Stimulated activated CD8-positive, alpha-beta memory T cell treated with anti-CD3 and anti-CD28 coated beads, Interleukin-15, amount 100 ng/mL, for 4 hours (primary cell): ENCODE measurements at regions not wholly inside any gene's neighbourhood (a gene's known extent, or its start where the extent isn't known, plus 50 kb on each side); places are given as distances from the start of the nearest gene placed in this dataset.

Experiments used
- DNase-seq, 2 donors: peaks; one replicate each; pipeline ENCODE4 v3.0.0-alpha.2; 2020; ENCODE audit warnings: low read depth in 2 of 2

DNA sequence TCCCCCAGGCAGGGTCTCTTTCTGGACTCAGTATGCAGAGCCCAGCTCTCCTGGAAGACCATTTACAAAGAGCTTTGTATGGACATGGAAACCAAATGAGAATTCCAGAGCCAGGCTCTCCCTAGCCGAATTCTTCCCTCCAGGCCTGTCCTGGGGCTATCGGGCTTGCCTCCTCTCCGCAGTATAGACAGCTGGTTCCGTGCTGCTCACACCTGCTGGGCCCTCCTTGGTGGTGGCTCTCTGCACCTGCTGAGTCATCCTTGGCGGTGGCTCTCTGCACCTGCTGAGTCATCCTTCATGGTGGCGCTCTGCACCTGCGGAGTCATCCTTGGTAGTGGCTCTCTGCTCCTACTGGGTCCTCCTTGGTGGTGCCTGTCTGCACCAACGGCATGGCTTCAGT is 743.5 kb downstream of the BRD1 start:
- no peak for DNase-seq

DNA sequence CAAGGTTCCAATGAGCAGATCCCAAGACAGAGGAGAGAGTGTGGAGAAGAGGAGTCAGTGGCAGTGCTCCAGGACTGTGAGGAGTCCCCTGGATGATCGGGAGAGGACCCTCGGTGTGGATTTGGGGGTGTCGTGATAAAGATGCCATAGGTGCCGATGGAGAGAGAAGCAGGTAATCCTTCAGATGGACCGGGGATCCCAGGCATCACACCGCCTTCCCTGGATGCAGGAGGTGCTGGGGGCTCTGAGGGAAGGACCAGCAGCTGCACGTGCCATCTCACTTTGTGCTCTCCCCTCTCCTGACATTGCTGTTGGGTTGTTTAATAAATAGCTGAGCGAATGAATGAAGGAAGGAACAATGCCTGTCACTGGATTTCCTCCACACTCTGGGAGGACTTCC is 744.1 kb downstream of the BRD1 start:
- no peak for DNase-seq

DNA sequence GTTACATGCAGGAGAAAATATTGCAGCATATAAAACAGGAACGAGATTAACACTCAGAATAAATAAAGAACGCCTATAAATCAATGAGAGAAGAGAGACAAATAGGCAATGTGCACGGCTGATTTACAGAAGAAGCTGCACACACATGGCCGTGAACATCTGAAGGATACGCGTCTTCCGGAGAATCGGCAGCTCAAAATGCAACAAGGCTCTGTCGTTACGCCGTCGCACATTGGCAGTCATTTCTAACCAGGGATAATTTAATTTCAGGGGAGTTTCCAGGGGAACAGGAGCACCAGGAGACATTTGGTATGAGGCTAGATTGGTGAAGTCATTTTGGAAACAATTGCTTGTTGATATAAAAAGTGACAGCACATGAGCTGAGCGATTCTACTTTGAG is 745.2 kb downstream of the BRD1 start:
- DNase-seq = no peak

DNA sequence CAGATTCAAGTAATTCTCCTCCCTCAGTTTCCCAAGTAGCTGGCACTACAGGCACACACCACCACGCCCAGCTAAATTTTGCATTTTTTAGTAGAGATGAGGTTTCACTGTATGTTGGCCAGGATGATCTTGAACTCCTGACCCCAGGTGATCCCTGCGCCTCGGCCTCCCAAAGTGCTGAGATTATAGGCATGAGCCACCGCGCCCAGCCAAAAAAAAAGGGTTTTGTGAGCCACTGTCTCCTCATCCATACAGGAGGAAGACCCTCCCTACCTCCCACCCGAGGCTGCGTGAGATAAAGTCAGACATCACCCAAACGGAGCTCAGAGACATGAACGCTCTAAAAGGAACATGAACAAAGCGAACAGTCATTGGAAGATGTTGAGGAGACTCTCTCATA is 745.7 kb downstream of the BRD1 start:
- DNase-seq = no peak

DNA sequence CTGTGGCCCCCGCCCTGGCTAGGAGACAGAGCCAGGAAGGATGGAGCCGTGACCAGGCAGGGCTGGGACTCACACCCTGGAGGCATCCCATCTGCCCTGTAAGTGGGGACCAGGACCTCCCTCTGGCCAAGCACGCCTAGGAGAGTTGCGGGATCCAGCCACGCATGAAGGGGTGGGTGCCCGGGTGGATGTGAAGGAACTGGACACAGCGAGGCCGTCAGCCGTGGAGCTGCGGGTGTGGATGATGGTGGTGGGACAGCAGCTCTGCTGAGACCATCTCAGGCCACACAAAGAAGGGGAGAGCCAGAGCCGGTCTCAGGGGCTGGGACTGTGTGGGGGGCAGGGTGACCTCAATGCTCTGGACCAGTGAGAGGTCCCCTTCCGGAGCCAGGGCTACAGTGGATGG is 746.4 kb downstream of the BRD1 start:
- DNase-seq = no peak

DNA sequence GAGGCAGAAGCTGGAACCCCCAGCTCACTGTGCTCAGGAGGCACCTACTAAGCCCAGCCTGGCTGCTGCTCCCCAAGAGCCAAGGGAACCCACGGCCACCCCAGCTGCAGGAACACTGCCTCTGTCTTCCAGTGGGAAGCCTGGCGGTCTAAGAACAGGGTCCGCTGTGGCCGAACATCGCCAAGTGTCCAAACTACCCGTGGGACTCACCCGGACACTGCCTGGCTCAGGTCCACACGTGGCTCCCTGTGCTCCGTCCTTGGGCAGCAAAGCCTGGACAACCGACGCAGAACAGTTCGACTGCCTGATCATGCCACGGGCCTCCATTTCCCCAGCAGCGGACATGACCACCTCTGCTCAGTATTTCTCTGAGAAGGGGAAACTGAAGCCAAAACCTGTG is 747.0 kb downstream of the BRD1 start:
- DNase-seq = no peak

DNA sequence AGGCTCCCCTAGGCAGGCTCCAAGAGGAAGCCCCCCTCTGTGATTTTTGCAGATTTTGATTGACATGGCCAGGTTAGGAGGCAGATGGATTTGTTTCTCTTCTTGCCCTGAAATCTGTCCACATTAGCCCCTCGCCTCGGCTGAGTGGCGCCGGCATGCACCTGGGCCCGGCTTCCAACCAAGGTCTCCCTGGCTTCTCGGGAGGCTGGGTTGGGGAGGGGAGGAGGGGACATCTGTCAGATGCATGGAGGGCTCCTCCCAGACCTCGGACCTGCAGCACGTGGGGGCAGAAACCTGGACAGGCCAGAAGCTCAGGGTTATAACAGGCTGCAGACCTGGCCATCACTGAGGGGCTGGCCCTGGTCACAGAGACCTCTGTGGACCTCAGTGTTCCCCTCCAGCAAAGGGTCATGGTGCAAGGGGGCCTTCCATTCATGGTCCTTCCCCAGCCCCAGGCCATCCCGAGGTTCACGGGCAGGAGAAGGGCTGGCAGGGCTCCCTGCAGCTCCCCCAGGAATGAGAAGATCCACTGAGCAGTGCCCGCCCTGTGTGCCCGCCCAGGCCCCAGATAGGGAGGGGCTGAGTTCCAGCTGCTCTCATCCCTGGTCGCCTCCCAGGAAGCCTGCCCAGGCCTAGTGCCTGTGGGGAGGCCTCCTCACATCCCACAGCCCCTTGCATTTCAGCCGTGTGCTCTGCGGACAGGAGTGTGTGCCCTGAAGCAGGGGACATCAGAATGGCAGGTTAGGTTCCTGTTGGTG is 747.8 kb downstream of the BRD1 start:
- no peak for DNase-seq

DNA sequence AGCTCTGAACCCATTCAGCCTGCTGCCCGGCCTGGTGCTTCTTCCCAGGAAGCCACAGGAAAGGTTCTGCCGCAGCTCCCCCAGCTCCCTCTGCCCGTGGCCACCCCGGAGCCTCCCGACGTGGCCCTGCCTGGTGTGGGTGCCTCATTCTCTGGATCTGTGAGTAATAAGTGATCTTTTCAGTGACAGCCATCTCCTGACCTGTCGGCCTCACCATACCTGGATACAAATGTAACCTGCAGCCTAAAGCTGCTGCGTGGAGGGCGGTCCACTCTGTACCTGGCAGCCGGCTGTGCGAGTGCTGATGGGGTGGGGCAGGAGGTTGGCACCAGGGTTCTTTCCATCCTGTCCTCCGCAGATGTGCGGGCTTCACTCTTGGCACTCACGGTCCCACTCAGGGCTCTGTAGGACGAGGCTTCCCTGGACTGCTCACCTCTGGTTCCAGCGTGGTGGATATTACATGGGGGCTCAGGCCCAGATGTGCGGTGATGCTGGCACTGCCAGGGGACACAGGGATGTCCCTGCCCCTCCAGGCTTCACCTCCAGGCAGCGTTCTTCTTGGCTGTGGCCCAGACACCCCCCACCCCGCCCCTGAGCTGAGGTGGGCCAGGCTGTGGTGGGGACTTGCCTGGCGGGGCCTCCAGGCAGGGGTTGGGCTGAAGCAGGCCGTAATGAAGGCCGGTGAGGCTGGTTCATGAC is 748.5 kb downstream of the BRD1 start:
- no peak for DNase-seq

DNA sequence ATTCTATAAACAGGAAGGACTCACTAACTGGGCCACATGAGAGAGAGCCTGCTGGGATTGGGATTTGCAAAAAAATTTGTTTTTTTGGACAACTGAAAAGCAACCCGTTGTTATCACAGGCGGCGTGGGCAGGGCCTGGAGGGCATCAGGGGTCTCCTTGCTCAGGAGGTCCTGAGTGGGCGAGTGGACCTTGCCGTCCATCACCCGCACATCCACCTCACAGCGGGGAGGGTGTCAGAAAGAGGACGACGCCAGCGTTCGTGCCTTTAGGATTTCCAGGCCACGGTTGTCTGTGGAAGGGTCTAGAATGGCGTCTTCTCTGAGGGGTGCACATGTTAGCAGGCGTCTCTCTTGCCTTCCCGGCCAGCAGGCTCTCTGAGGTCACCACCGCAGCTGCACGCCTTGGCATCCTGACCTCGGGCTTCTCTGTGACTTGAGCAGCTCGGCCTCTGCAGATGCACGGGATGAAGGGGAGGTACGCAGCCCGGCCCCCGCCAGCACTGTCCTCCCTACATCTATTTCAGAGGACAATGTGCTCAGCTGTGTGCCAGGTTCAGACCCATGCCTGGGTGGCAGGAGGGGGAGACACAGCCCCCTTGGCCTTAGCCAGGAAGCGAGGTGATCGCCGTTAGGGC is 749.5 kb downstream of the BRD1 start:
- no peak for DNase-seq

DNA sequence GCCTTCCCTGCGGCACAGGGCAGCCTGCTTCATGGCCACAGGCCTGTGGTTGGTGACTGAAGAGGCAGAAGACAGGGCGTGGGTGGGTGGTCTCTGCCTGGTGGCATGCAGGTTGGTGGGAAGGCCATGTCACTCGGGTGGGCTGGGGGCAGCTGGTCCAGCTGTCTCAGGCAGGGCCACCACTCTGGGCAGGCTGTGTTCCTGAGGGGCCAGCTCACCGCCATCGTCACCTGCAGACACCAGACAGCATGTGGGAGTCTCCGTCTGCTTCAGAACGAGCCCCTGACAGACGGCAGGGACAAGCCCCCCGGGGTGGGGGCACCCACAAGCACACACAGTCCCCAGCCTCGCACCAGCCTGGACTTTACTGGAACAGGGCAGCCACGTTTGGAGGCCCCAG is 750.1 kb downstream of the BRD1 start:
- no peak for DNase-seq

DNA sequence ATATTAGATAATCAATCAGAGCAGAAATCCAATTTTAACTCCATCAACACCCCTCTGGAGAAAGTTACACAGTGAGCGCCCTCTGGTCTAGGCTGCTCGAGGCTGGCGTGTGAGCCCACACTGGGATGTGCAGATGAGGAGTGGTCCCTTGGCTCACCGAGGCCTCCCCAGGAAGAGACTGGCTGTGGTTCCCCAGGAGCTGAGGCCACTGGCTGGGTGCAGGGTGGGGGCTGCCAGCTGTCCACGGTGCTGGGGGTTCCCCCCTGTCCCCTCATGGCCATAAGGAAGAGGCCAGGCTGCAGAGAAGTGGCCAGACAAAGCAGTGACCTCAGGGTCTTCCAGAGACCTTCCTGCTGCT is 750.7 kb downstream of the BRD1 start:
- no peak for DNase-seq

DNA sequence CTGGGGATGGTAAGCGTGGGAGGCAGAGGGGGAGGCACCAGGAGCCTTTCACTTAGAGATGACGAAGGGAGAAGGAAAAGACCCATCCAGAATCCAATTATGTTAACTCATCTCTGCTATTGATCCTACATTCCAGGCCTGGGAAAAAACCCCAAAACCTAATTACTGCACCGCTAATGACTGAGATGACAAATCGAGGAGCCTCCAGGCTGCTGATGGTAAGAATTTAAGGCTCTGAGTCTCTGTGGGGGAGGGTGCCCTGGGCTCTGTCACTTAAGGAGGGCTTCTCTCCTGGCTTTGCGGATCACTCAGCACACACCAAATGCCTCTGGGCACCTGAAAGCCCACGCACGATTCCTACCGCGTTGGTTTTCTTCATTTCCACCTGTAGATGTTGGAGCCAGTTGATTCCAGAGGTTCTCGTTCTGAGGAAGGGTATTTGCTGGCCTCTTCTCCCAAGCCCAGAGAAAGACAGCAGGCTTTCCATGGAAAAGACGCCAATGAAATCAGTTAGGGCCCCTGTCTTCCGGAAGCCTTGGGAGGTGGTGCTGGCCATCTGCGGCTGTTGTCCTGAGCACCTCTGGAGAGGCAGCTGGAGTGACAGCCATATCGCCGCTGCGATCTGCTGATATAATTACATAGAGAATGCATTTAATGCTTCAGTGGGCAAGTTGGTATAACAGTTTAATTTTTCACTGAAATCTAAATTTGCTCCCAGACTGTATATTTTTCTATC is 751.2 kb downstream of the BRD1 start:
- no peak for DNase-seq

DNA sequence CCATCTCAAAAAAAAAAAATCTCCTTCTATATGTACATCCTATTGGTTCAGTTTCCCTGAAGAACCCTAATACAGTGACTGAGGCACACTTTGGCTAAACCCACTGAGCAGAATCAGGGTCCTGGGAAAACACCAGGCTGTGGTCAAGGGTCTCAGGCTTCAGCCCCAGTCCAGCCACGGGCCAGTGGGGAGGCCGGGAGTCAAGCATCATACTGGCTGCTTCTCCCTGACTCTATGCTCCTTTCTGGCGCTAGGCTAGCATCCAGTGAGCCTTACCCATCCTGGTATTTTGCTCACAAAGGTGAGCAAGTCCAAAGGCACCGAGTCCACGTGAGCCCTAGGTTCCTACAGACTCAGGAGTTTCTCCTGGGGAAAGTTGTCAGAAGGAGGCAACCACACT is 752.5 kb downstream of the BRD1 start:
- no peak for DNase-seq

DNA sequence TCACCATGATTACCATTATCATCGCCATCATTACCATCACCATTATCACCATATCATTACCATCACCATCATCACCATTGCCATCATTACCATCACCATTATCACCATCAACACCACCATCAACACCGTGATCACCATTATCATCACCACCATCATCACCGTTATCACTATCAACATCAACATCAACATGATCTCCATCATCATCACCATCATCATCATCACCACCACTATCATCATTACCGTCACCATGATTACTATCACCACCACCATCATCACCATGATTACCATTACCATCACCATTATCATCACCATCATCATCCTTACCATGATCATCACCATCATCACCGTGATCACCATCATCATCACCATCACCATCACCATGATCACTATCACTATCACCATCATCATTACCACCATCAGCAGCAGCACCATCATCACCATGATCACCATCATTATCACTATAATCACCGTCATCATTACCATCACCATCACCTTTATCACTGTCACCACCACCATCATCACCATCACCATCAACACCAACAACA is 753.7 kb downstream of the BRD1 start:
- no peak for DNase-seq

DNA sequence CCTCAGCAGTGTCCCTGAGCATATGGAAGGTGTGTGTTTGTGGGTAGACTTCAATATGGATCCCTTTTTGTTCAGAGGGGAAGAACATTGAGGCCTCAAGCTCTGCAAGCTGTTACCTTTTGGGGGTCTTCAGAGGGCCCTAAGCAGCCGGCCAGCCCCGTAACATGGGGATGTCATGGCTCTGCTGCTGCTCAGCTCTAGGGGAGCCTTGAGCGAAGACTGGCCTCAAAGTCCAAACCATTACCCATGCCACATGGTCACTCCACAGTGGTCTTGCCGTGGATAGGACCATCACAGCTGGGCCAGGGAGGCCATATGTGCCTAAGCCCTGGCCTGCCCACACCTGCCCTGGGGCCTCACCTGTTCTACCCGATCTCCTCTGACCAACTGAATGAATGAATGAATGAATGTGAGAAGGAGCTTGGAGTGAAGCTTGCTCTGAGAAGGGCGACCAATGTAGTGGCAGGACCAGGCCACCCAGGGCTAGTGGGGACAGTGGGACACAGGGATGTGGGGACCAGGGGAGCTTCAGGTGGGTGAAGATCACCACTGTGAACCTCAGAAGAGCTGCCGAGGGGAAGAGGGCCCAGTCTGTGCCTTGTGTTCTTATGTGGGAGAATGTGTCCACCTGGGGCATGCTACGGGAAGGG is 754.6 kb downstream of the BRD1 start:
- DNase-seq = no peak

DNA sequence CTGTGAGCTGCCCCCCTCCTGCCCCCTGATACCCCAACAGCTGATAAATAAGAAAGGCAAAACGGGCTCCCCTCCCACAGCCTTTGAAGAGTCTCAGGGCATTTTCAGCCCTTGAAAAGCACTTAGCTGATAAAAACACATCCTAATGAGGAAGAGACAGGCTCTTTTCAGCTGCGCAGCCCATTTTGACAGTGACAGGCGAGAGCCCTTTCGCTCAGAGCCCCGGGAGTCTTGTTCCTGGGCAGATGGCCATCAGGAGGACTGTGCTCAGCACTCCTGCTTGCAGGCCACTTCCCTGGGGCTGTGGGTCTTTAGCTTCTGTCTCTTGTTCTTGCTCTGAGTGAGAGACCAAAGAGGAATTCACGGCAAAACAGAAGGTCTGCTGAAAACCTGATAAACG is 757.2 kb downstream of the BRD1 start:
- no peak for DNase-seq

DNA sequence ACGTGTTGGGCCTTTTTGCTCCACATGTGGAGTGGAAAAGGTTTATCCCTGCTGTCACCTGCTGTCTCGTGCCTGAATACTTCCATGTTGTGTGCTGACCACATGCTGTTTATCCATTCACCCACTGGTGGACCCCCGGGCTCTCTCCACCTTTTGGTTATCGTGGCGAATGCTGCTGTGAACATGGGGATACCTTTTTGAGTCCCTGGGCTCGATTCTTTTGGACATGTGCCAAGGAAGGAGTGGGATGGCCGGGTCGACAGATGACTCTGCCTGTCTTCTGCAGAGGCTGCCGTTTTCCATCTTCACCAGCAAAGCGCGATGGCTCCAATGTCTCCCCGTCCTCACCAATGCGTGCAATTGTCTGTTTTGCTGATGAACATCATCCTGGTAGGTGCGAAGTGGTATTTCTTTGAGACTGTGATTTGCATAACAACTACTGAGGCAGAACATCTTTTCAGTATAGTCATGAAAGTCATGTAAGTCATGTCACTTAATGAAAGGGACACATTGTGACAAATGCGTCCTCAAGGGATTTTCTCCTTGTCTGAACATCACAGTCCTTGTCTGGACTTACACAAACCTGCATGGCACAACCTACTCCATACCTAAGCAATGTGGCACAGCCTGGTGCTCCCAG is 758.7 kb downstream of the BRD1 start:
- no peak for DNase-seq

DNA sequence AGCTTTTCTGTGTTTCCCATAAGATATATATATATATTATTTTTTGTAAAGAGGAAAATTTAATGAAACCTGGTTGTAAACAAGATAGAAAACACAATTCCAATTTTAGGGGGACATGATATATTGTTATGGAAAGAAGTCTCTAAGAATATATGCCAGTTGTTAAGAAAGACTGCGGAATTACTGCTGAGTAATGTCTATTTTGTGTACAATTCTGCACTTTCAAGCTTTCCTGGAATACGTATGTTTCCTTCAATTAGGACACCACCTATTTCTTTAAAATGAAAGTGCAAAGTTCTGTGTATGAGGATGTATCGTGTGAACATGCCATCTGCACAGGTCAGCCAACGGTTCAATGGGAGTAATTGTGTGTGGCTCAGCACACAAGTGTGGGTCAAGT is 760.2 kb downstream of the BRD1 start:
- DNase-seq = no peak

DNA sequence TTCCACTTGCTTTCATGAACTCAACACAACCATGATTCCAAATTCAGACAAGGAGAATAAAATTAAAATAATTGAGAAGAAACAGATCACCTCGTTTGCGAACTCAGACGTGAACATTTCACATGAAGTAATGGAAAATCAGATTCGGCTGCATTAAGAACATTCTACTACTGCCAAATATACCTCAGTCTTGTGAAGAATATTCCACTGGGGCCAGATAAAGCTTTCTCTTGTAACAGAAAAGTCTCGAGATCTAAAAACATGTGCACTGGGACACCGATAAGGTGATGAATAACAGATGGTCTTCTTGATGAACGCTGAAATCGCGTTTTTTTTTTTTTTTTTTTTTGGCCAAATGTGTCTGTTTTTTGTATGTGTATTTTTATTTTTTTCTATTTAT is 761.1 kb downstream of the BRD1 start:
- no peak for DNase-seq

DNA sequence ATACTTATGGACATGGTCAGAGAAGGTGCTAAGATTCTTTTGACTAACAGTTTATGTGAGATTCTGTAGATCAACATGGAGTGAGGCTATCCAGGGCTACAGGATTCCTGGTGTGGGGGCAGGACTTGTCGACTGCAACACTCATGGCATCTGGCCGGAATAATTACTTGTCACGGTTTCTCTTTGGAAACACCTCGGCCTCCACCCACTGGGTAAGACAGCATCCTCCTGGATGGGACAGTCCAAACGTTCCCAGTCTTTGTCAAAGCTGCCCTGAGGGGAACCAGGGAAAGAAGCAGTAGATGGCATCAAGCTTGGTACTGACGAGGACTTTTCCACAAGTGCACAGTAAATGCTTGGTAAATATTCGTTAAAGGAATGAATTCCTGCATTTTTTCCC is 762.8 kb downstream of the BRD1 start:
- no peak for DNase-seq

DNA sequence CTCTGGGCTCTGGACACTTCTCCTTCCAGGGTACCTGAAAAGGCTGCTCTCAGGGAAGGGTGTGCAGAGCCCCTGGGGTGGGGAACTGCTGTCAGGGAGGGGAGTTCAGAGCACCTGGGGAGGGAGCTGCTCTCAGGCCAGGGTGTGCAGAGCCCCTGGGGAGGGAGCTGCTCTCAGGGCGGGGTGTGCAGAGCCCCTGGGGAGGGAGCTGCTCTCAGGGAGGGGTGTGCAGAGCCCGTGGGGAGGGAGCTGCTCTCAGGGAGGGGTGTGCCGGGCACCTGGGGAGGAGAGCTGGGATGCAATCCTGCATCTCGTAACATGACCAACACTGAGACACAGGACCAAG is 764.2 kb downstream of the BRD1 start:
- no peak for DNase-seq
